Hematopoietic multipotent progenitor cell treated with erythropoietin and hydrocortisone succinate and interleukin-3 and kit ligand, for 8 days (in vitro differentiated cells): ENCODE measurements at regions not wholly inside any gene's neighbourhood (a gene's known extent, or its start where the extent isn't known, plus 50 kb on each side); places are given as distances from the start of the nearest gene placed in this dataset.
"Not testable (repeated sequence)": the region's sequence is repeated elsewhere in the genome, so short reads cannot be mapped to it uniquely, and the experiment has no call there.

Experiments used
- DNase-seq: peaks from one replicate; pipeline ENCODE4 v3.0.0-alpha.2; 2015

GRCh38 chr5:57931807-57932206 is 449.2 kb upstream of the ACTBL2 start:
- DNase-seq, result no peak

- DNase-seq, result no peak
Observed at GRCh38 chr5:57931352-57931751, 448.7 kb upstream of the ACTBL2 start.

GRCh38 chr5:57929271-57929670 is 446.7 kb upstream of the ACTBL2 start:
- DNase-seq, result no peak

GRCh38 chr5:57923094-57923493 is 440.5 kb upstream of the ACTBL2 start:
- not testable (repeated sequence) for DNase-seq

- DNase-seq, result no peak
Observed at GRCh38 chr5:57917004-57917403, 434.4 kb upstream of the ACTBL2 start.

GRCh38 chr5:57915536-57915935 is 432.9 kb upstream of the ACTBL2 start:
- no peak for DNase-seq

- no peak for DNase-seq
Observed at GRCh38 chr5:57911438-57911837, 428.8 kb upstream of the ACTBL2 start.

- DNase-seq, result no peak
Observed at GRCh38 chr5:57906671-57907070, 424.1 kb upstream of the ACTBL2 start.

- DNase-seq, result no peak
Observed at GRCh38 chr5:57903458-57903857, 420.8 kb upstream of the ACTBL2 start.

GRCh38 chr5:57902095-57902494 is 419.5 kb upstream of the ACTBL2 start:
- DNase-seq, result no peak

GRCh38 chr5:57900381-57900944 is 417.9 kb upstream of the ACTBL2 start:
- DNase-seq, result no peak

GRCh38 chr5:57896576-57896975 is 414.0 kb upstream of the ACTBL2 start:
- no peak for DNase-seq

- no peak for DNase-seq
Observed at GRCh38 chr5:57895766-57896165, 413.2 kb upstream of the ACTBL2 start.

- DNase-seq, result no peak
Observed at GRCh38 chr5:57893926-57894325, 411.3 kb upstream of the ACTBL2 start.

- DNase-seq, result no peak
Observed at GRCh38 chr5:57891443-57891842, 408.8 kb upstream of the ACTBL2 start.

- no peak for DNase-seq
Observed at GRCh38 chr5:57889558-57889957, 406.9 kb upstream of the ACTBL2 start.

- peak; percentile 23 for DNase-seq
Observed at GRCh38 chr5:57887851-57888621, 405.4 kb upstream of the ACTBL2 start.

- no peak for DNase-seq
Observed at GRCh38 chr5:57884346-57885102, 401.9 kb upstream of the ACTBL2 start.

GRCh38 chr5:57880216-57880615 is 397.6 kb upstream of the ACTBL2 start:
- no peak for DNase-seq

GRCh38 chr5:57878301-57878722 is 395.7 kb upstream of the ACTBL2 start:
- DNase-seq, result no peak

GRCh38 chr5:57871496-57871895 is 388.9 kb upstream of the ACTBL2 start:
- DNase-seq, result no peak

- not testable (repeated sequence) for DNase-seq
Observed at GRCh38 chr5:57870267-57870666, 387.7 kb upstream of the ACTBL2 start.

GRCh38 chr5:57863661-57864060 is 381.1 kb upstream of the ACTBL2 start:
- DNase-seq, result no peak

- no peak for DNase-seq
Observed at GRCh38 chr5:57862942-57863341, 380.3 kb upstream of the ACTBL2 start.
